ENCODE measurements at regions not wholly inside any gene's neighbourhood (a gene's known extent, or its start where the extent isn't known, plus 50 kb on each side); places are given as distances from the start of the nearest gene placed in this dataset.

GRCh38 chr10:44813201-44813600 is 97.9 kb upstream of the TMEM72 start:
- Histone ChIP-seq H2AFZ (no peak overlapping the region), H3K27me3 (ENCODE audit: insufficient read depth, low read depth) (peaks cover 20% of the 10 kb centered on the region; the same call in 1 of the 2 replicates), H3K36me3 (ENCODE audit: low read depth) (no peaks in the 10 kb centered on the region), H3K9me3 (ENCODE audit: insufficient read depth, low read depth) (no peaks in the 10 kb centered on the region), H3K9me2 (ENCODE audit: insufficient read depth) (no peaks in the 10 kb centered on the region), H3K27ac (no peak overlapping the region), H3K4me3 (no peak overlapping the region), H4K20me1 (ENCODE audit: insufficient read depth) (no peaks in the 10 kb centered on the region), H3K4me2 (no peak overlapping the region), H3K79me2 (ENCODE audit: low read depth) (no peaks in the 10 kb centered on the region), H3F3A (ENCODE audit: insufficient read depth, low read depth) (no peaks in the 10 kb centered on the region), H3K4me1 (replicated peaks; ENCODE audit: insufficient read depth) (no peaks in the 10 kb centered on the region)
- TF ChIP-seq EZH2 (IDR thresholded peaks at IDR 0.05; ENCODE audit: low read depth): no peak
- TF ChIP-seq, protein P1, sequence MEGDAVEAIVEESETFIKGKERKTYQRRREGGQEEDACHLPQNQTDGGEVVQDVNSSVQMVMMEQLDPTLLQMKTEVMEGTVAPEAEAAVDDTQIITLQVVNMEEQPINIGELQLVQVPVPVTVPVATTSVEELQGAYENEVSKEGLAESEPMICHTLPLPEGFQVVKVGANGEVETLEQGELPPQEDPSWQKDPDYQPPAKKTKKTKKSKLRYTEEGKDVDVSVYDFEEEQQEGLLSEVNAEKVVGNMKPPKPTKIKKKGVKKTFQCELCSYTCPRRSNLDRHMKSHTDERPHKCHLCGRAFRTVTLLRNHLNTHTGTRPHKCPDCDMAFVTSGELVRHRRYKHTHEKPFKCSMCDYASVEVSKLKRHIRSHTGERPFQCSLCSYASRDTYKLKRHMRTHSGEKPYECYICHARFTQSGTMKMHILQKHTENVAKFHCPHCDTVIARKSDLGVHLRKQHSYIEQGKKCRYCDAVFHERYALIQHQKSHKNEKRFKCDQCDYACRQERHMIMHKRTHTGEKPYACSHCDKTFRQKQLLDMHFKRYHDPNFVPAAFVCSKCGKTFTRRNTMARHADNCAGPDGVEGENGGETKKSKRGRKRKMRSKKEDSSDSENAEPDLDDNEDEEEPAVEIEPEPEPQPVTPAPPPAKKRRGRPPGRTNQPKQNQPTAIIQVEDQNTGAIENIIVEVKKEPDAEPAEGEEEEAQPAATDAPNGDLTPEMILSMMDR (conservative IDR thresholded peaks at IDR 0.05): no peak
- BruUV-seq (replicated peaks): no TSS peak
- intact Hi-C loops (cut with micrococcal nuclease; ENCODE audit: unreplicated experiment): no loop called here
- POLR2A ChIA-PET (ENCODE audit: unreplicated experiment): no interaction called here
- CTCF ChIA-PET: no interaction called here
- no peak for DNase-seq

DNA sequence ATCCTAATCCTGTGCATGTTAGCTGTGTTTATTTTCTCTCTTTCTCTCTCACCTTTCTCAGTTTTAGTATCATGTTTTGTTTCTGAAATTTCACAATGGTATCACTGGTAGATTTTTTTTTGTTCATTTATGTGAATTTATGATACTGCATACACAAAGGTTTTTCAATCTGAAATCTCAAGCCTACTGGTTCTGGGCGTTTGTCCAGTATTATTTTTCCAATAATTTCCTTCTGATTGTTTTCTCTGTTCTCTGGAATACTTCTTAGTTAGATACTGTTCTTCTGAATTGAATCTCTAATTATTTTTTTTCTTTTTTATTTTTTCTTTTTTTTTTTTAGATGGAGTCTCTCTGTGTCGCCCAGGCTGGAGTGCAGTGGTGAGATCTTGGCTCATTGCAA is 96.2 kb upstream of the TMEM72 start:
- H3K27me3 ChIP-seq (ENCODE audit: insufficient read depth, low read depth): peaks cover 34% of the 10 kb centered on the region; the same call in 1 of the 2 replicates
- intact Hi-C loops (cut with micrococcal nuclease; ENCODE audit: unreplicated experiment): no loop called here
- H3K36me3 ChIP-seq (ENCODE audit: low read depth): no peaks in the 10 kb centered on the region
- no TSS peak for BruUV-seq (replicated peaks)
- no peak overlapping the region for H2AFZ ChIP-seq
- no peaks in the 10 kb centered on the region for H3K79me2 ChIP-seq (ENCODE audit: low read depth)
- no peaks in the 10 kb centered on the region for H3F3A ChIP-seq (ENCODE audit: insufficient read depth, low read depth)
- no peak overlapping the region for H3K27ac ChIP-seq
- H3K4me2 ChIP-seq: no peak overlapping the region
- no peaks in the 10 kb centered on the region for H3K9me3 ChIP-seq (ENCODE audit: insufficient read depth, low read depth)
- no peak overlapping the region for H3K4me3 ChIP-seq
- H3K4me1 ChIP-seq (replicated peaks; ENCODE audit: insufficient read depth): no peaks in the 10 kb centered on the region
- no peaks in the 10 kb centered on the region for H4K20me1 ChIP-seq (ENCODE audit: insufficient read depth)
- no peak for TF ChIP-seq EZH2 (IDR thresholded peaks at IDR 0.05; ENCODE audit: low read depth)
- TF ChIP-seq, protein P1 (conservative IDR thresholded peaks at IDR 0.05): no peak
- ChIA-PET CTCF (no interaction called here), POLR2A (ENCODE audit: unreplicated experiment) (no interaction called here)
- DNase-seq: no peak
- H3K9me2 ChIP-seq (ENCODE audit: insufficient read depth): no peaks in the 10 kb centered on the region

DNA sequence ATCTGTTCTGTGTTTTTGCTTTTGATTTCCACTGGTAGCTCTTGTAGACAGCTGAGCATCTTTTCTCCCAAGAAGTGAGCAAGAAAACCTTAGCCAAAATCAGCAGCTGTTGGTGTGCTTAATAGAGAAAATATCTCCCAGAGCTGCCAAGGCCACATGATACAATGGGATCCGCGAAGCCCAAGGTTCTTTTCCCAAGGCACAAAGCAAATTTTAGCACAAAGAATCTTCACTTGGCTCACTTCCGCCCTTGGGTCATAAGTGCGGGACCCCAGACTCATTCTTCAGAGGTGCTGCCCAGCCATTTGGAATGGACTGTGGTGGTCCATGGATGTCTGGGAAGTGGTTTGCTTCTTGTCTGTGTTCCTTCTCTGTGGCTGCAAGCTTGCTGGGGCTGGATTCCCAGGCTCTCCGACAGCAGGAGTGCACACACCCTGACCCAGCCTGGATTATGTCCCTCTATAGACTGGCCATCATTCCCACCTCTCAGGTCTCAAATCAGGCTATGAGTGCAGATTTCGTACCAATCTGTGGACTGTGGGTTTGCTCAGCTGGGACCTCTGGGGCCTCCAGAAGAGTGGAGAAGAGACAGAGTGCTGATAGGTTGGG is 93.0 kb upstream of the TMEM72 start:
- Histone ChIP-seq H3K27ac (no peak overlapping the region), H3K27me3 (ENCODE audit: insufficient read depth, low read depth) (peaks cover 45% of the 10 kb centered on the region; the same call in 1 of the 2 replicates), H3K9me3 (ENCODE audit: insufficient read depth, low read depth) (no peaks in the 10 kb centered on the region), H3K9me2 (ENCODE audit: insufficient read depth) (no peaks in the 10 kb centered on the region), H3K79me2 (ENCODE audit: low read depth) (no peaks in the 10 kb centered on the region), H3K4me2 (no peak overlapping the region), H3K4me3 (no peak overlapping the region), H3K4me1 (replicated peaks; ENCODE audit: insufficient read depth) (no peaks in the 10 kb centered on the region), H4K20me1 (ENCODE audit: insufficient read depth) (no peaks in the 10 kb centered on the region), H2AFZ (no peak overlapping the region), H3K36me3 (ENCODE audit: low read depth) (no peaks in the 10 kb centered on the region), H3F3A (ENCODE audit: insufficient read depth, low read depth) (no peaks in the 10 kb centered on the region)
- TF ChIP-seq, protein P1 (conservative IDR thresholded peaks at IDR 0.05): no peak
- no peak for TF ChIP-seq EZH2 (IDR thresholded peaks at IDR 0.05; ENCODE audit: low read depth)
- DNase-seq: no peak
- intact Hi-C loops (cut with micrococcal nuclease; ENCODE audit: unreplicated experiment): no loop called here
- BruUV-seq (replicated peaks): no TSS peak
- ChIA-PET POLR2A (ENCODE audit: unreplicated experiment) (no interaction called here), CTCF (no interaction called here)

Data from PC-9 (cell line).